ACC112 (cell line): ENCODE measurements at regions not wholly inside any gene's neighbourhood (a gene's known extent, or its start where the extent isn't known, plus 50 kb on each side); places are given as distances from the start of the nearest gene placed in this dataset.

ENCODE experiments used
- H2AFZ ChIP-seq: fragments of 200-600 bp; sonication (generic); one replicate; pipeline ENCODE4 v1.6.0; 2017; ENCODE audit warnings: antibody characterized with exemption, low read length; ENCODE audit not compliant: unreplicated experiment
- H3K27ac ChIP-seq: fragments of 200-600 bp; sonication (generic); 2 replicates; pipeline ENCODE4 v1.5.1; 2014; ENCODE audit warnings: low read depth, mild to moderate bottlenecking, antibody characterized with exemption, low read length, moderate library complexity
- H3K27me3 ChIP-seq: fragments of 200-600 bp; sonication (generic); 2 replicates; pipeline ENCODE4 v1.6.1; 2014; ENCODE audit warnings: mild to moderate bottlenecking, antibody characterized with exemption, low read length, moderate library complexity, mixed read lengths; ENCODE audit not compliant: insufficient read depth
- H3K36me3 ChIP-seq: fragments of 200-600 bp; sonication (generic); 2 replicates; pipeline ENCODE4 v1.6.1; 2016; ENCODE audit warnings: mild to moderate bottlenecking, antibody characterized with exemption, low read length, moderate library complexity, mixed read lengths; ENCODE audit not compliant: insufficient read depth
- H3K4me1 ChIP-seq: fragments of 200-600 bp; sonication (generic); one replicate; pipeline ENCODE4 v1.6.1; 2016; ENCODE audit warnings: low read length, mixed read lengths; ENCODE audit not compliant: insufficient read depth, unreplicated experiment, control insufficient read depth
- H3K4me3 ChIP-seq: fragments of 200-600 bp; sonication (generic); 2 replicates; pipeline ENCODE4 v1.5.1; 2014; ENCODE audit warnings: mild to moderate bottlenecking, low read depth, low read length
- H3K79me2 ChIP-seq: fragments of 200-600 bp; sonication (generic); one replicate; pipeline ENCODE4 v1.6.0; 2016; ENCODE audit warnings: low read length; ENCODE audit not compliant: control insufficient read depth, unreplicated experiment, insufficient read depth

- H2AFZ ChIP-seq: no peak overlapping the region
- no peaks in the 10 kb centered on the region for H3K36me3 ChIP-seq
- H3K27me3 ChIP-seq: peaks cover 88% of the 10 kb centered on the region
- no peaks in the 10 kb centered on the region for H3K79me2 ChIP-seq
- no peak overlapping the region for H3K4me3 ChIP-seq
- H3K4me1 ChIP-seq: no peaks in the 10 kb centered on the region
- H3K27ac ChIP-seq: no peak overlapping the region
These were observed 346.3 kb upstream of the UMPS start for GRCh38 chr3:124383846-124384466.

- Histone ChIP-seq H3K27ac (no peak overlapping the region), H3K79me2 (no peaks in the 10 kb centered on the region), H3K36me3 (no peaks in the 10 kb centered on the region), H3K4me1 (no peaks in the 10 kb centered on the region), H3K27me3 (peaks cover 91% of the 10 kb centered on the region), H3K4me3 (no peak overlapping the region), H2AFZ (no peak overlapping the region)
These were observed 345.7 kb upstream of the UMPS start for GRCh38 chr3:124384527-124384926.

GRCh38 chr3:124385996-124386395 lies 344.3 kb upstream of the UMPS start:
- H2AFZ ChIP-seq: no peak overlapping the region
- no peak overlapping the region for H3K4me3 ChIP-seq
- no peaks in the 10 kb centered on the region for H3K4me1 ChIP-seq
- H3K79me2 ChIP-seq: no peaks in the 10 kb centered on the region
- no peaks in the 10 kb centered on the region for H3K36me3 ChIP-seq
- no peak overlapping the region for H3K27ac ChIP-seq
- H3K27me3 ChIP-seq: peaks cover 92% of the 10 kb centered on the region

GRCh38 chr3:124386996-124387595 lies 343.2 kb upstream of the UMPS start:
- no peaks in the 10 kb centered on the region for H3K79me2 ChIP-seq
- H3K27ac ChIP-seq: no peak overlapping the region
- H2AFZ ChIP-seq: no peak overlapping the region
- no peak overlapping the region for H3K4me3 ChIP-seq
- no peaks in the 10 kb centered on the region for H3K4me1 ChIP-seq
- no peaks in the 10 kb centered on the region for H3K36me3 ChIP-seq
- H3K27me3 ChIP-seq: peaks cover 97% of the 10 kb centered on the region

GRCh38 chr3:124391774-124392173 lies 338.5 kb upstream of the UMPS start:
- Histone ChIP-seq H3K27me3 (peaks cover 77% of the 10 kb centered on the region), H3K79me2 (no peaks in the 10 kb centered on the region), H3K4me1 (no peaks in the 10 kb centered on the region), H3K27ac (no peak overlapping the region), H3K36me3 (no peaks in the 10 kb centered on the region), H2AFZ (no peak overlapping the region), H3K4me3 (no peak overlapping the region)

- Histone ChIP-seq H3K4me1 (no peaks in the 10 kb centered on the region), H3K27me3 (peaks cover 78% of the 10 kb centered on the region), H3K27ac (no peak overlapping the region), H2AFZ (no peak overlapping the region), H3K36me3 (no peaks in the 10 kb centered on the region), H3K4me3 (no peak overlapping the region), H3K79me2 (no peaks in the 10 kb centered on the region)
These were observed 336.9 kb upstream of the UMPS start for GRCh38 chr3:124393340-124393739.

- Histone ChIP-seq H3K27ac (no peak overlapping the region), H3K36me3 (no peaks in the 10 kb centered on the region), H3K27me3 (peaks cover 72% of the 10 kb centered on the region), H3K4me3 (no peak overlapping the region), H2AFZ (no peak overlapping the region), H3K4me1 (no peaks in the 10 kb centered on the region), H3K79me2 (no peaks in the 10 kb centered on the region)
These were observed 335.1 kb upstream of the UMPS start for GRCh38 chr3:124395162-124395561.

- Histone ChIP-seq H3K27ac (no peak overlapping the region), H3K4me3 (no peak overlapping the region), H3K79me2 (no peaks in the 10 kb centered on the region), H3K4me1 (no peaks in the 10 kb centered on the region), H3K36me3 (no peaks in the 10 kb centered on the region), H2AFZ (no peak overlapping the region), H3K27me3 (peaks cover 68% of the 10 kb centered on the region)
These were observed 334.5 kb upstream of the UMPS start for GRCh38 chr3:124395584-124396338.

GRCh38 chr3:124396339-124396950 lies 333.8 kb upstream of the UMPS start:
- no peak overlapping the region for H2AFZ ChIP-seq
- no peaks in the 10 kb centered on the region for H3K4me1 ChIP-seq
- peaks cover 66% of the 10 kb centered on the region for H3K27me3 ChIP-seq
- no peaks in the 10 kb centered on the region for H3K36me3 ChIP-seq
- no peak overlapping the region for H3K27ac ChIP-seq
- H3K79me2 ChIP-seq: no peaks in the 10 kb centered on the region
- H3K4me3 ChIP-seq: no peak overlapping the region

- Histone ChIP-seq H3K27ac (no peak overlapping the region), H3K4me1 (no peaks in the 10 kb centered on the region), H3K4me3 (no peak overlapping the region), H3K79me2 (no peaks in the 10 kb centered on the region), H3K27me3 (peaks cover 66% of the 10 kb centered on the region), H2AFZ (no peak overlapping the region), H3K36me3 (no peaks in the 10 kb centered on the region)
These were observed 333.2 kb upstream of the UMPS start for GRCh38 chr3:124397088-124397487.
